ENCODE measurements at regions not wholly inside any gene's neighbourhood (a gene's known extent, or its start where the extent isn't known, plus 50 kb on each side); places are given as distances from the start of the nearest gene placed in this dataset.
"Not testable (repeated sequence)": the region's sequence is repeated elsewhere in the genome, so short reads cannot be mapped to it uniquely, and the experiment has no call there.

GRCh38 chr5:154647114-154647760 is 107.9 kb upstream of the LARP1 start:
- ATAC-seq (ENCODE audit: insufficient number of reproducible peaks, low FRiP score, low read depth), result no peak
- H3K9me3 ChIP-seq, result no peaks in the 10 kb centered on the region

GRCh38 chr5:154646745-154647113 is 108.4 kb upstream of the LARP1 start:
- Histone ChIP-seq H3K4me1 (ENCODE audit: control insufficient read depth in 1 of 2, low read depth in 2 of 2) (peaks cover 4 to 15% of the 10 kb centered on the region in 2 donors), H3K9me3 (no peaks in the 10 kb centered on the region), H3K27ac (no peak overlapping the region), H3K27me3 (replicated peaks; ENCODE audit: insufficient read depth) (no peaks in the 10 kb centered on the region), H3K36me3 (no peaks in the 10 kb centered on the region), H3K4me3 (peak overlapping the region; percentile 77)
- DNase-seq (ENCODE audit: low spot score) (no peak), ATAC-seq (ENCODE audit: insufficient number of reproducible peaks, low FRiP score, low read depth) (no peak)
- no peak for TF ChIP-seq CTCF (IDR thresholded peaks at IDR 0.05)

More at GRCh38 chr5:154647114-154647760, 107.9 kb upstream of the LARP1 start:
- no peaks in the 10 kb centered on the region for H3K36me3 ChIP-seq
- H3K4me1 ChIP-seq (ENCODE audit: control insufficient read depth in 1 of 2, low read depth in 2 of 2), result peaks cover 4 to 15% of the 10 kb centered on the region in 2 donors
- H3K27me3 ChIP-seq (replicated peaks; ENCODE audit: insufficient read depth), result no peaks in the 10 kb centered on the region
- no peak overlapping the region for H3K27ac ChIP-seq
- DNase-seq (ENCODE audit: low spot score), result no peak
- TF ChIP-seq CTCF (IDR thresholded peaks at IDR 0.05), result no peak
- H3K4me3 ChIP-seq, result peak overlapping the region; percentile 77

GRCh38 chr5:154644745-154645411 is 110.3 kb upstream of the LARP1 start:
- DNase-seq (ENCODE audit: low spot score) (no peak), ATAC-seq (ENCODE audit: insufficient number of reproducible peaks, low FRiP score, low read depth) (no peak)

GRCh38 chr5:154642499-154643245 is 112.5 kb upstream of the LARP1 start:
- Histone ChIP-seq H3K4me1 (ENCODE audit: control insufficient read depth in 1 of 2, low read depth in 2 of 2) (peaks cover 2 to 11% of the 10 kb centered on the region in 2 donors), H3K36me3 (no peaks in the 10 kb centered on the region), H3K27ac (no peak overlapping the region), H3K9me3 (no peaks in the 10 kb centered on the region), H3K27me3 (replicated peaks; ENCODE audit: insufficient read depth) (no peaks in the 10 kb centered on the region), H3K4me3 (no peak overlapping the region)
- no peak for DNase-seq (ENCODE audit: low spot score)
- ATAC-seq (ENCODE audit: insufficient number of reproducible peaks, low FRiP score, low read depth), result no peak
- TF ChIP-seq CTCF (IDR thresholded peaks at IDR 0.05), result peak; percentile 47

More at GRCh38 chr5:154644745-154645411, 110.3 kb upstream of the LARP1 start:
- H3K4me1 ChIP-seq (ENCODE audit: control insufficient read depth in 1 of 2, low read depth in 2 of 2), result peaks cover 4 to 15% of the 10 kb centered on the region in 2 donors
- no peak overlapping the region for H3K27ac ChIP-seq
- TF ChIP-seq CTCF (IDR thresholded peaks at IDR 0.05), result no peak
- H3K4me3 ChIP-seq, result no peak overlapping the region
- no peaks in the 10 kb centered on the region for H3K27me3 ChIP-seq (replicated peaks; ENCODE audit: insufficient read depth)
- no peaks in the 10 kb centered on the region for H3K36me3 ChIP-seq
- no peaks in the 10 kb centered on the region for H3K9me3 ChIP-seq

- H3K4me1 ChIP-seq (ENCODE audit: control insufficient read depth in 1 of 2, low read depth in 2 of 2), result not testable (repeated sequence)
Measured at GRCh38 chr5:154640213-154640831, 114.9 kb upstream of the LARP1 start.

GRCh38 chr5:154636786-154637185 is 118.4 kb upstream of the LARP1 start:
- ATAC-seq (ENCODE audit: insufficient number of reproducible peaks, low FRiP score, low read depth); DNase-seq (ENCODE audit: low spot score); H3K9me3 ChIP-seq; H3K36me3 ChIP-seq; H3K4me3 ChIP-seq; H3K4me1 ChIP-seq (ENCODE audit: control insufficient read depth in 1 of 2, low read depth in 2 of 2); H3K27me3 ChIP-seq (replicated peaks; ENCODE audit: insufficient read depth); H3K27ac ChIP-seq: not testable (repeated sequence)

More at GRCh38 chr5:154640213-154640831, 114.9 kb upstream of the LARP1 start:
- not testable (repeated sequence) for H3K4me3 ChIP-seq; ATAC-seq (ENCODE audit: insufficient number of reproducible peaks, low FRiP score, low read depth); H3K36me3 ChIP-seq; H3K9me3 ChIP-seq; H3K27ac ChIP-seq; H3K27me3 ChIP-seq (replicated peaks; ENCODE audit: insufficient read depth); DNase-seq (ENCODE audit: low spot score)
- peak; percentile 34 for TF ChIP-seq CTCF (IDR thresholded peaks at IDR 0.05)

- not testable (repeated sequence) for ATAC-seq (ENCODE audit: insufficient number of reproducible peaks, low FRiP score, low read depth); H3K9me3 ChIP-seq; DNase-seq (ENCODE audit: low spot score); H3K27ac ChIP-seq; H3K27me3 ChIP-seq (replicated peaks; ENCODE audit: insufficient read depth); H3K4me3 ChIP-seq; H3K4me1 ChIP-seq (ENCODE audit: control insufficient read depth in 1 of 2, low read depth in 2 of 2); H3K36me3 ChIP-seq
Measured at GRCh38 chr5:154636271-154636670, 118.9 kb upstream of the LARP1 start.

Data from thoracic aorta (tissue), 2 donors.